HG03103 (cell line): ENCODE measurements at regions not wholly inside any gene's neighbourhood (a gene's known extent, or its start where the extent isn't known, plus 50 kb on each side); places are given as distances from the start of the nearest gene placed in this dataset.
"Not testable (repeated sequence)": the region's sequence is repeated elsewhere in the genome, so short reads cannot be mapped to it uniquely, and the experiment has no call there.

Experiments used
- ATAC-seq: cut with Tn5 transposase; IDR thresholded peaks from one replicate; pipeline ENCODE4 v1.9.1; 2021; ENCODE audit warnings: low read depth; ENCODE audit not compliant: unreplicated experiment

- not testable (repeated sequence) for ATAC-seq
These were observed 547.4 kb upstream of the RAG2 start for GRCh38 chr11:37145434-37145833.

- ATAC-seq, result no peak
These were observed 544.6 kb upstream of the RAG2 start for GRCh38 chr11:37142591-37142990.

GRCh38 chr11:37141707-37142106, 543.7 kb upstream of the RAG2 start:
- ATAC-seq, result no peak

- not testable (repeated sequence) for ATAC-seq
These were observed 537.6 kb upstream of the RAG2 start for GRCh38 chr11:37135606-37136005.

- no peak for ATAC-seq
These were observed 536.6 kb upstream of the RAG2 start for GRCh38 chr11:37134637-37135036.

GRCh38 chr11:37124384-37124783, 526.3 kb upstream of the RAG2 start:
- no peak for ATAC-seq

- ATAC-seq, result no peak
These were observed 517.9 kb upstream of the RAG2 start for GRCh38 chr11:37115963-37116362.

- no peak for ATAC-seq
These were observed 512.3 kb upstream of the RAG2 start for GRCh38 chr11:37110385-37110784.

- ATAC-seq, result no peak
These were observed 511.2 kb upstream of the RAG2 start for GRCh38 chr11:37109286-37109585.

- no peak for ATAC-seq
These were observed 510.6 kb upstream of the RAG2 start for GRCh38 chr11:37108436-37109285.

- ATAC-seq, result no peak
These were observed 509.8 kb upstream of the RAG2 start for GRCh38 chr11:37107831-37108230.

GRCh38 chr11:37107415-37107814, 509.4 kb upstream of the RAG2 start:
- no peak for ATAC-seq

- no peak for ATAC-seq
These were observed 507.4 kb upstream of the RAG2 start for GRCh38 chr11:37105427-37105826.

GRCh38 chr11:37104380-37104779, 506.3 kb upstream of the RAG2 start:
- ATAC-seq, result no peak

- ATAC-seq, result no peak
These were observed 502.0 kb upstream of the RAG2 start for GRCh38 chr11:37100008-37100407.

- ATAC-seq, result no peak
These were observed 494.5 kb upstream of the RAG2 start for GRCh38 chr11:37092487-37092886.

- no peak for ATAC-seq
These were observed 491.4 kb upstream of the RAG2 start for GRCh38 chr11:37089439-37089838.

- ATAC-seq, result no peak
These were observed 490.5 kb upstream of the RAG2 start for GRCh38 chr11:37088573-37088910.

- no peak for ATAC-seq
These were observed 489.9 kb upstream of the RAG2 start for GRCh38 chr11:37087650-37088572.

GRCh38 chr11:37078521-37078920, 480.5 kb upstream of the RAG2 start:
- no peak for ATAC-seq

GRCh38 chr11:37076866-37077265, 478.8 kb upstream of the RAG2 start:
- ATAC-seq, result no peak

GRCh38 chr11:37072538-37073055, 474.6 kb upstream of the RAG2 start:
- ATAC-seq, result no peak
